CD4-positive, CD25-positive, alpha-beta regulatory T cell (primary cell): ENCODE measurements at regions not wholly inside any gene's neighbourhood (a gene's known extent, or its start where the extent isn't known, plus 50 kb on each side); places are given as distances from the start of the nearest gene placed in this dataset.

ENCODE experiments used
- ATAC-seq, 2 donors: fragments of 150-1000 bp; cut with Tn5 transposase; one replicate each; pipeline ENCODE4 v1.10.0; 2021; ENCODE audit warnings: low read depth in 2 of 2, moderate number of reproducible peaks in 2 of 2, moderate library complexity in 1 of 2
- DNase-seq, 3 donors: peaks; one replicate each; pipeline versions ENCODE4 v3.0.0 to v3.0.0-alpha.2; 2012 to 2022; ENCODE audit warnings: mixed read lengths in 1 of 3
- H3K27ac ChIP-seq: one replicate; pipeline ENCODE4 v1.7.0; 2013; ENCODE audit warnings: mild to moderate bottlenecking, low read length; ENCODE audit not compliant: insufficient read depth, poor library complexity, severe bottlenecking
- H3K27me3 ChIP-seq: one replicate; pipeline ENCODE4 v1.7.0; 2013; ENCODE audit warnings: low read length; ENCODE audit not compliant: control insufficient read depth, insufficient read depth
- H3K36me3 ChIP-seq: one replicate; pipeline ENCODE4 v1.7.0; 2013; ENCODE audit warnings: mild to moderate bottlenecking, low read length, moderate library complexity; ENCODE audit not compliant: control insufficient read depth, insufficient read depth
- H3K4me1 ChIP-seq: 2 replicates; pipeline ENCODE4 v1.7.0; 2013; ENCODE audit warnings: mild to moderate bottlenecking, low read length; ENCODE audit not compliant: insufficient read depth, control insufficient read depth, poor library complexity, severe bottlenecking
- H3K4me3 ChIP-seq: one replicate; pipeline ENCODE4 v1.7.0; 2013; ENCODE audit warnings: low read depth, mild to moderate bottlenecking, low read length, moderate library complexity
- H3K9me3 ChIP-seq, 2 experiments: 1 replicate in 1 of 2; 2 replicates in 1 of 2; pipeline ENCODE4 v1.7.0; 2013; ENCODE audit warnings: low read length in 2 of 2, mild to moderate bottlenecking in 1 of 2, moderate library complexity in 1 of 2; ENCODE audit not compliant: control insufficient read depth in 2 of 2
- H3K27ac Mint-ChIP-seq, 3 donors: one replicate each; pipeline ENCODE4 v1.8.0; 2020 to 2022; ENCODE audit warnings: mild to moderate bottlenecking in 3 of 3, mixed read lengths in 3 of 3, moderate library complexity in 2 of 3
- H3K27me3 Mint-ChIP-seq: one replicate; pipeline ENCODE4 v1.8.0; 2022; ENCODE audit warnings: mild to moderate bottlenecking, mixed read lengths
- H3K36me3 Mint-ChIP-seq: one replicate; pipeline ENCODE4 v1.8.0; 2020; ENCODE audit warnings: mixed read lengths
- H3K4me1 Mint-ChIP-seq, 4 donors: one replicate each; pipeline ENCODE4 v1.8.0; 2020 to 2022; ENCODE audit warnings: mixed read lengths in 4 of 4, mild to moderate bottlenecking in 1 of 4
- H3K4me3 Mint-ChIP-seq, 4 donors: one replicate each; pipeline ENCODE4 v1.8.0; 2020 to 2022; ENCODE audit warnings: mild to moderate bottlenecking in 4 of 4, mixed read lengths in 4 of 4, moderate library complexity in 3 of 4
- H3K9me3 Mint-ChIP-seq, 7 donors: one replicate each; pipeline ENCODE4 v1.8.0; 2020 to 2022; ENCODE audit warnings: mixed read lengths in 7 of 7, mild to moderate bottlenecking in 3 of 7, moderate library complexity in 2 of 7

DNA sequence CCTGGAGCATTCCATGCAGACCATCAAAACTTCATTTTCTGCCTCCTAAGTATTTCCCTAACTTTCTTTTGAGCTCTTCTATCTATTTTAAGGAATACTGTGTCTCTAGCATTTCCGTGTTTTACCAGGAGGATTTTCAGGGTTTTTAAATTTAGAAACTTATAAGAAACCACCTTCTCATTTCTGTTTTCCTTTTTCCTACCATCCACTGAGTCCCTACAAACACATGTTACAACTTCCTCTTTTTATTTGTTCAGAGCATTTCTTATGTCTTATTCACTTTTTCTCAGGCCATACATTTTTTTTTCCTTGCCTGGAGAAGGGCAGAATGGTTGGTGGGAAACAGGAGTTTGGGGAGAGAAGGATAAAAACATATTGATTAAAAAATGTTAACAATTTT, 130.0 kb upstream of the BMP5 start:
- Histone ChIP-seq H3K27me3 (no peaks in the 10 kb centered on the region), H3K4me1 (no peaks in the 10 kb centered on the region), H3K36me3 (no peaks in the 10 kb centered on the region), H3K9me3 (peaks cover 0 to 6% of the 10 kb centered on the region in 2 experiments), H3K4me3 (no peak overlapping the region), H3K27ac (no peak overlapping the region)
- no peaks in the 10 kb centered on the region for H3K27me3 Mint-ChIP-seq
- DNase-seq (no peak), ATAC-seq (no peak)
- peaks cover 0 to 15% (median 4%) of the 10 kb centered on the region in 7 donors for H3K9me3 Mint-ChIP-seq
- no peak overlapping the region for H3K27ac Mint-ChIP-seq
- H3K4me1 Mint-ChIP-seq = no peaks in the 10 kb centered on the region
- no peaks in the 10 kb centered on the region for H3K36me3 Mint-ChIP-seq
- H3K4me3 Mint-ChIP-seq = peak overlapping the region in 1 of 4 donors; percentile 21

DNA sequence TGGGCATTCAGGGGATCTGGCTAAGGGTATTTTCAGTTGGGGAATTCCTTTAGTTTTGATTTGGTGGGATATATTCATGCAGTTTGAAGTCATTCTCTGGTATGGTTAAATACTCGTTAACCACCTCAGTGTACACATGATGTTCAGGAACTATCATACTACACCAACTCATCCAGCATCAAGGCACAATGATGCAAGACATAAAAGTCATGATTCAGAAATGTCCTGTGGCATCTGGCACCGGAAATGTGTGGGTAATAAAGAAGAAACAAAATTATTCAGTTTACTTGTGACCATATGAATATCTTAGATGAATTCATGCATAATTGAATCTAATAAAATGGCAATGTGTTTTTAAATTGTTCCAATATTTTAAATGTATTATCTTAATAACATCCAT, 129.0 kb upstream of the BMP5 start:
- Mint-ChIP-seq H3K4me1 (no peaks in the 10 kb centered on the region), H3K27me3 (no peaks in the 10 kb centered on the region), H3K4me3 (no peak overlapping the region), H3K9me3 (peaks cover 0 to 15% (median 7%) of the 10 kb centered on the region in 7 donors), H3K36me3 (no peaks in the 10 kb centered on the region), H3K27ac (no peak overlapping the region)
- Histone ChIP-seq H3K27me3 (no peaks in the 10 kb centered on the region), H3K4me1 (no peaks in the 10 kb centered on the region), H3K9me3 (peaks cover 0 to 5% of the 10 kb centered on the region in 2 experiments), H3K36me3 (no peaks in the 10 kb centered on the region), H3K27ac (no peak overlapping the region), H3K4me3 (no peak overlapping the region)
- DNase-seq = no peak
- ATAC-seq = no peak

DNA sequence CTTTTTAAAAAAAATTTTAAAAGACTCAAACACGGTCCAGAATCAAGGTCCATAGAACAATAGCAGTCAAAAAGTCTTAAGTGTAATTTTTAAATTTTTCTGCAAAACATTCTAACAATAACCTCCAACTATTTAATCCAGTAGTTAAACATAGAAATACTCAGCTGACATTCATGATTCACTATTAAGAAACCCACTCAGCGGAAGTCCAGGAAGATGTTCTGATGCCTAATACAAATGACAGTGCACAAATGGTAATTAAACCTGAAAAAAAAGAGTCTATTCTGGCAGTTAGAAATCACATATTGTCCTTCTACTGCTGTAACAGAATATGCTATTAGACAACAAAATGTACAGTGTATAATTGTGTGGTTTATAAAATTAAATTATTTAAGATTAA, 128.2 kb upstream of the BMP5 start:
- H3K4me1 ChIP-seq = no peaks in the 10 kb centered on the region

DNA sequence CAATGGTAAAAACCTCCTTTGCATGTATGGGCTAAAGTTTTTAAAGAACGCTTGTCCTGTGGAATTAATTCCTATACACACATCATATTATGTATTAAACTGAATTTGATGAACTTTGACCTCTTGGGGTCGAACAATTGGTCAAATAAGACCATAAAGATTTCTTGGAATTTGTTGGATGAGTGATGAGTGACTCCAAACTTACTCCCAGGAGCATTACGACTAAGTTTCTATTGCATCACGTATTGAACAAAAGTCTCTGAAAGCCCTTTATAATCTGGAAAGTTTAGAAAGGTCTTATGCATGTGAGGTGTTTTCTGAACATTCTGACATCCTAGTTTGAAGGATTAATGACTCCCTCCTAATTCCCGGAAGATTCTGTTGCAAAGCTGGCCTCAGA, 126.9 kb upstream of the BMP5 start:
- ATAC-seq (no peak), DNase-seq (no peak)
- Mint-ChIP-seq H3K4me3 (no peak overlapping the region), H3K9me3 (peaks cover 2 to 12% (median 8%) of the 10 kb centered on the region in 7 donors), H3K4me1 (no peaks in the 10 kb centered on the region), H3K27ac (no peak overlapping the region), H3K27me3 (no peaks in the 10 kb centered on the region), H3K36me3 (no peaks in the 10 kb centered on the region)
- Histone ChIP-seq H3K9me3 (peaks cover 0 to 5% of the 10 kb centered on the region in 2 experiments), H3K4me1 (no peaks in the 10 kb centered on the region), H3K27ac (no peak overlapping the region), H3K4me3 (no peak overlapping the region), H3K27me3 (no peaks in the 10 kb centered on the region), H3K36me3 (no peaks in the 10 kb centered on the region)

More for the DNA sequence above, 128.2 kb upstream of the BMP5 start:
- no peak overlapping the region for H3K27ac ChIP-seq
- DNase-seq (no peak), ATAC-seq (no peak)
- no peaks in the 10 kb centered on the region for H3K36me3 ChIP-seq
- Mint-ChIP-seq H3K27ac (no peak overlapping the region), H3K4me3 (no peak overlapping the region), H3K27me3 (no peaks in the 10 kb centered on the region), H3K4me1 (no peaks in the 10 kb centered on the region), H3K36me3 (no peaks in the 10 kb centered on the region), H3K9me3 (peaks cover 0 to 11% (median 7%) of the 10 kb centered on the region in 7 donors)
- no peak overlapping the region for H3K4me3 ChIP-seq
- no peaks in the 10 kb centered on the region for H3K9me3 ChIP-seq
- no peaks in the 10 kb centered on the region for H3K27me3 ChIP-seq

DNA sequence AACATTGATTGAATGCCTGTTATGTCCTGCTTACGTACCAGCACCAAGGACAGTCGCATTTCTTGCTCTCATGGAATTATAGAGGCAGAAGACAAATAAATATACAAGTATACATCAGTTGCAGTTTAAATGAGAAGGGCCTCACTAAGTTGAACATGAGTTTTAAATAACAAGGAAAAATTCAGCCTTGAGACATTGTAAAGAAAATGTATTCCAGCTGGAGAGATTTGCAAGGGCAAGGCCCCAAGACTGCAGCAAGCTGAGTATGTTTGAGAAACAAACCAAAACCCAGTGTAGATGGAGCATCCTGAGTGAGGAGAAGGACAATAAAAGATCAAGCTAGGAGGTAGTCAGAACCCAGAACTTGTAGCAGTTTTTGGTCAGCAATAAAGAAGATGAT, 123.2 kb upstream of the BMP5 start:
- H3K4me1 Mint-ChIP-seq = no peaks in the 10 kb centered on the region
- no peaks in the 10 kb centered on the region for H3K4me1 ChIP-seq
- no peaks in the 10 kb centered on the region for H3K27me3 Mint-ChIP-seq
- no peak overlapping the region for H3K4me3 Mint-ChIP-seq
- H3K9me3 Mint-ChIP-seq = peaks cover 2 to 17% (median 11%) of the 10 kb centered on the region in 7 donors
- peaks cover 0 to 9% of the 10 kb centered on the region in 2 experiments for H3K9me3 ChIP-seq
- no peaks in the 10 kb centered on the region for H3K36me3 Mint-ChIP-seq
- H3K27me3 ChIP-seq = no peaks in the 10 kb centered on the region
- no peak overlapping the region for H3K27ac ChIP-seq
- H3K36me3 ChIP-seq = no peaks in the 10 kb centered on the region
- no peak overlapping the region for H3K27ac Mint-ChIP-seq
- H3K4me3 ChIP-seq = no peak overlapping the region
- ATAC-seq (no peak), DNase-seq (no peak)

DNA sequence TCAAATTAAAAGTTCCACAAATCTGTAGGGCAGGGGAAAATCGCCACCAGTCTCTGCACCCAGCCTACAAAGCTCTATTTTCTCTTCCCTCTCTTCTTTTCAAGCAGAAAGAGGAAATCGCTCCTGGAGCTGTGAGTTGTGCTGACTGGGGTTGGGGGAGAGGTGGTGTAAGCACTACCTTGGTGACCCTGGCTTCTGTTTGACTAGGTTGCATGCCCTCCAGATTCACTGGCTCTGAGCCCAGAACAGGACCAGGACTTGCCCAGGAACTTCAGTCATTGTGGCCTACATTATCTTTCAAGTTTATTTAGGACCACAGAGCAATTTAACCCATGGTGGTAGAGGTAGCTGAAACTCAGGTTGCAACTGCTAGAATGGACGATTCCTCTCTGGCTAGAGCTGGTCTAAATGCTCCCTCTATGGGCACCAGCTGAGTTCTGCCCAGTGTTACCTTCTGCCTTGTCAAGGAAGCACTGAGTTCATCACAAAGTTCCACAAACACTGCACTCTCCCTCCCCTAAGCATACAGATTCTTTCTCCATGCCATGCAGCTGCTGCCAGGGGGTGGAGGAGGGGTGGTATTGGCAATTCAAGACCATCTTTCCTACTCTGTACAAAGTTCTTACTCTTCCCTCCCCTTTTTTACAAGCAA, 122.0 kb upstream of the BMP5 start:
- Mint-ChIP-seq H3K9me3 (peaks cover 4 to 25% (median 12%) of the 10 kb centered on the region in 7 donors), H3K36me3 (no peaks in the 10 kb centered on the region), H3K4me1 (no peaks in the 10 kb centered on the region), H3K4me3 (no peak overlapping the region), H3K27me3 (no peaks in the 10 kb centered on the region), H3K27ac (no peak overlapping the region)
- DNase-seq (no peak), ATAC-seq (no peak)
- H3K27me3 ChIP-seq = no peaks in the 10 kb centered on the region
- no peaks in the 10 kb centered on the region for H3K36me3 ChIP-seq
- no peaks in the 10 kb centered on the region for H3K4me1 ChIP-seq
- no peak overlapping the region for H3K4me3 ChIP-seq
- H3K9me3 ChIP-seq = peaks cover 0 to 14% of the 10 kb centered on the region in 2 experiments
- no peak overlapping the region for H3K27ac ChIP-seq

DNA sequence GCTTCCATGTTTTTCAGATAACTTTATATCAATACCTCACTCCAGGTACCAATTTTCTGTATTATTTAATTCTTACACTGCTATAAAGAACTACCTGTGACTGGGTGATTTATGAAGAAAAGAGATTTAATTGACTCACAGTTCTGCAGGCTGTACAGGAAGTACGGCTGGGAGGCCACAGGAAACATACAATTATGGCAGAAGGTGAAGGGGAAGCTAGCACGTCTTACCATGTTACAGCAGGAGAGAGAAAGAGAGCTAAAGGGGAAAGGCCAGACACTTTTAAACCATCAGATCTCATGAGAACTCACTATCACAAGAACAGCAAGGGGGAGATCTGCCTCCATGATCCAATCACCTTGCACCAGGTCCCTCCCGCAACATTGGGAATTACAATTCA, 119.1 kb upstream of the BMP5 start:
- Histone ChIP-seq H3K4me3 (no peak overlapping the region), H3K27ac (no peak overlapping the region), H3K4me1 (no peaks in the 10 kb centered on the region), H3K36me3 (no peaks in the 10 kb centered on the region), H3K27me3 (no peaks in the 10 kb centered on the region), H3K9me3 (peaks cover 0 to 14% of the 10 kb centered on the region in 2 experiments)
- no peak for ATAC-seq
- no peak for DNase-seq
- Mint-ChIP-seq H3K36me3 (no peaks in the 10 kb centered on the region), H3K9me3 (peaks cover 4 to 26% (median 11%) of the 10 kb centered on the region in 7 donors), H3K27me3 (no peaks in the 10 kb centered on the region), H3K4me1 (no peaks in the 10 kb centered on the region), H3K27ac (no peak overlapping the region), H3K4me3 (no peak overlapping the region)

DNA sequence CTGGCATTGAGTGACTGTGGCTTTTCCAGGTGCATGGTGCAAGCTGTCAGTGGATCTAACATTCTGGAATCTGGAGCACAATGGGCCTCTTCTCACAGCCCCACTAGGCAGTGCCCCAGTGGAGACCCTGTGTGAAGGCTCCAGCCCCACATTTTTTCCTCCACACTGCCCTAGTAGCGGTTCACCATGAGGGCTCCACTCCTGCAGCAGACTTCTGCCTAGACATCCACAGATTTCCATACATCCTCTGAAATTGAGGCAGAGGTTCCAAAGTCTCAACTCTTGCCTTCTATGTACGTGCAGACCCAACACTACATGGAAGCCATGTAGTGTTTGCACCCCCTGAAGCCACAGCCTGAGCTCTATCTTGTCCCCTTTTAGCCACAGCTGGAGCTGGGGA, 118.0 kb upstream of the BMP5 start:
- Histone ChIP-seq H3K27ac (no peak overlapping the region), H3K4me1 (no peaks in the 10 kb centered on the region), H3K36me3 (no peaks in the 10 kb centered on the region), H3K9me3 (peaks cover 0 to 14% of the 10 kb centered on the region in 2 experiments), H3K27me3 (no peaks in the 10 kb centered on the region), H3K4me3 (no peak overlapping the region)
- DNase-seq (no peak), ATAC-seq (no peak)
- no peak overlapping the region for H3K27ac Mint-ChIP-seq
- H3K4me1 Mint-ChIP-seq = no peaks in the 10 kb centered on the region
- no peak overlapping the region for H3K4me3 Mint-ChIP-seq
- H3K9me3 Mint-ChIP-seq = peaks cover 2 to 26% (median 12%) of the 10 kb centered on the region in 7 donors
- H3K27me3 Mint-ChIP-seq = no peaks in the 10 kb centered on the region
- no peaks in the 10 kb centered on the region for H3K36me3 Mint-ChIP-seq
